T-helper 17 cell (primary cell): ENCODE measurements at regions not wholly inside any gene's neighbourhood (a gene's known extent, or its start where the extent isn't known, plus 50 kb on each side); places are given as distances from the start of the nearest gene placed in this dataset.
"Not testable (repeated sequence)": the region's sequence is repeated elsewhere in the genome, so short reads cannot be mapped to it uniquely, and the experiment has no call there.

ENCODE experiments used
- ATAC-seq: fragments of 150-1000 bp; cut with Tn5 transposase; 2 replicates; pipeline ENCODE4 v1.10.0; 2021; ENCODE audit warnings: mild to moderate bottlenecking, moderate library complexity
- DNase-seq, 3 donors: peaks; one replicate each; pipeline versions ENCODE4 v3.0.0 to v3.0.0-alpha.2; 2020 to 2021
- H3K9me3 ChIP-seq: one replicate; pipeline ENCODE4 v1.7.0; 2013; ENCODE audit warnings: low read length, mild to moderate bottlenecking; ENCODE audit not compliant: control insufficient read depth, poor library complexity, severe bottlenecking
- H3K27ac Mint-ChIP-seq: one replicate; pipeline ENCODE4 v1.8.0; 2022; ENCODE audit warnings: mild to moderate bottlenecking, moderate library complexity, mixed read lengths
- H3K27me3 Mint-ChIP-seq: one replicate; pipeline ENCODE4 v1.8.0; 2022; ENCODE audit warnings: mixed read lengths
- H3K36me3 Mint-ChIP-seq: one replicate; pipeline ENCODE4 v1.8.0; 2022; ENCODE audit warnings: low read depth, mixed read lengths
- H3K4me1 Mint-ChIP-seq: one replicate; pipeline ENCODE4 v1.8.0; 2022; ENCODE audit warnings: mild to moderate bottlenecking, mixed read lengths
- H3K4me3 Mint-ChIP-seq: one replicate; pipeline ENCODE4 v1.8.0; 2022; ENCODE audit warnings: mild to moderate bottlenecking, moderate library complexity, mixed read lengths

- no peaks in the 10 kb centered on the region for H3K9me3 ChIP-seq
- no peak for ATAC-seq
- Mint-ChIP-seq H3K27me3 (no peaks in the 10 kb centered on the region), H3K4me3 (no peak overlapping the region), H3K27ac (no peak overlapping the region), H3K4me1 (no peaks in the 10 kb centered on the region), H3K36me3 (no peaks in the 10 kb centered on the region)
- DNase-seq, result no peak
Observed at GRCh38 chr3:4231041-4231440, 72.1 kb upstream of the SETMAR start.

- Mint-ChIP-seq H3K27ac (no peak overlapping the region), H3K27me3 (no peaks in the 10 kb centered on the region), H3K4me3 (no peak overlapping the region), H3K4me1 (no peaks in the 10 kb centered on the region), H3K36me3 (no peaks in the 10 kb centered on the region)
- H3K9me3 ChIP-seq, result no peaks in the 10 kb centered on the region
- no peak for DNase-seq
- no peak for ATAC-seq
Observed at GRCh38 chr3:4232798-4233197, 70.4 kb upstream of the SETMAR start.

- Mint-ChIP-seq H3K4me1 (no peaks in the 10 kb centered on the region), H3K27me3 (no peaks in the 10 kb centered on the region), H3K27ac (no peak overlapping the region), H3K36me3 (no peaks in the 10 kb centered on the region), H3K4me3 (no peak overlapping the region)
- no peaks in the 10 kb centered on the region for H3K9me3 ChIP-seq
- ATAC-seq (no peak), DNase-seq (no peak)
Observed at GRCh38 chr3:4233488-4233887, 69.7 kb upstream of the SETMAR start.

DNA sequence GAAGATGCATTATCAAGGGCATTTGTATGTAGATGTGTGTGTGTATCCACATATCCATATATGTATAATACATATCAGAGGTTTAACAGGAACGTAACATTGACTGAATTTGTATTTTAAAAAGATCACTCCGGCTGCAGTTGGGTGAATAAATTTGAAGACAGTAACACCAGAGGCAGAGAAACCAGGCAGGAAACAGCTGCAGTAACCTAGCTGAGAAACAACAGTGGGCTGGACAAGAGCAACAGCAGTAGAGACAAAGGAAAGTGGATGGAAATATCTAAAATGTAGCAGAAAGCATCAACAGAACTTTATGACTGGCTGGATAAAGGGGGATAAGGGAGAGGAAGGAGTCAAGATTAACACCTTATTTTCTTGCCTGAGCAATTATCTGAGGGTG lies 68.3 kb upstream of the SETMAR start:
- H3K4me3 Mint-ChIP-seq, result no peak overlapping the region
- no peaks in the 10 kb centered on the region for H3K9me3 ChIP-seq
- H3K4me1 Mint-ChIP-seq, result no peaks in the 10 kb centered on the region
- H3K27me3 Mint-ChIP-seq, result no peaks in the 10 kb centered on the region
- H3K27ac Mint-ChIP-seq, result no peak overlapping the region
- ATAC-seq (no peak), DNase-seq (no peak)
- H3K36me3 Mint-ChIP-seq, result no peaks in the 10 kb centered on the region

DNA sequence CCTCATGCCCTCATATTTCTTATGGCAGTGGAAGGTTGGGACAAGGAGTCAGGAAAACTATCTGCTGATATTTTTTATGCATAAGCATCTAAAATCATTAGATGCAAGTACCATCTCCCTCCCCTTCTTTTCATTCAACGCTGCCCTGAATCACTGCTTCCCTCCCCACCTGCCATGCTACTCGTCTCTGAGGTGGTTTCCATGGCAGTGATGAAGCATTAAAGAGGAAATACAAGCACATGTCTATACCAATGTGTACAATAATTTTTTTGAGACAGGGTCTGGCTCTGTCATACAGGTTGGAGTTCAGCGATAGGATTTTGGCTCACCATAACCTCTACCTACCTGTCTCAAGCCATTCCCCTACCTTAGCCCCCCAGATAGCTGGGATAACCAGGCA lies 67.5 kb upstream of the SETMAR start:
- Mint-ChIP-seq H3K27ac (no peak overlapping the region), H3K27me3 (no peaks in the 10 kb centered on the region), H3K36me3 (no peaks in the 10 kb centered on the region), H3K4me1 (no peaks in the 10 kb centered on the region), H3K4me3 (no peak overlapping the region)
- DNase-seq, result no peak
- H3K9me3 ChIP-seq, result no peaks in the 10 kb centered on the region
- ATAC-seq, result no peak

DNA sequence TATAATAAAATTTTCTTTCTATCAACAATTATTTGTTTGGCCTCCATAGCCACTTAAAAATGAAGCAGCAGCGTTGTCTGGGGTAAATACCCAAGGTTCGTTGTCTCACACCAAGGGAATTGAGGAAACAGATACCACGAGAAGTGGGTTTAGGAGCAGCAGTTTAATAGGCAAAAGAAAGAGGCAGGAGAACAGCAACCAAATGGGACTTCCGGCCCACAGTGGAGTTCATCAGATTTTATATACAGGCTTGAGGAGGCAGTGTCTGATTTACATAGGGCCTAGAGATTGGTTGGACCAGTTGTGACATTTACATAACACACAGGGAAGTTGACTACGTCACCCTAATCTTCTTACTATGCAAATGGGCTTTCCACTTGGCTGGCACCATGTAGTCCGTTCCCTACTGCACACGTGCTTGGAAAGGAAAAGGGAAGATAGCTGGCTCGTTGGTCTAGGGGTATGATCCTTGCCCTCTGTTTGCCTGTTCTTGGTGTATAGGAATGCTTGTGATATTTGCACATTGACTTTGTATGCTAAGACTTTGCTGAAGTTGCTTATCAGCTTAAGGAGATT lies 61.5 kb upstream of the SETMAR start:
- Mint-ChIP-seq H3K27ac (no peak overlapping the region), H3K4me3 (no peak overlapping the region), H3K4me1 (no peaks in the 10 kb centered on the region), H3K36me3 (no peaks in the 10 kb centered on the region), H3K27me3 (no peaks in the 10 kb centered on the region)
- DNase-seq (no peak), ATAC-seq (no peak)
- no peaks in the 10 kb centered on the region for H3K9me3 ChIP-seq

GRCh38 chr3:4245671-4246070 lies 57.5 kb upstream of the SETMAR start:
- Mint-ChIP-seq H3K4me1 (no peaks in the 10 kb centered on the region), H3K4me3 (no peak overlapping the region), H3K36me3 (no peaks in the 10 kb centered on the region), H3K27me3 (no peaks in the 10 kb centered on the region), H3K27ac (no peak overlapping the region)
- no peak for ATAC-seq
- no peak for DNase-seq
- no peaks in the 10 kb centered on the region for H3K9me3 ChIP-seq

GRCh38 chr3:4247391-4247790 lies 55.8 kb upstream of the SETMAR start:
- Mint-ChIP-seq H3K27ac (no peak overlapping the region), H3K4me3 (no peak overlapping the region), H3K36me3 (no peaks in the 10 kb centered on the region), H3K4me1 (no peaks in the 10 kb centered on the region), H3K27me3 (no peaks in the 10 kb centered on the region)
- DNase-seq, result no peak
- ATAC-seq, result no peak
- no peaks in the 10 kb centered on the region for H3K9me3 ChIP-seq

- Mint-ChIP-seq H3K4me3 (no peak overlapping the region), H3K27me3 (no peaks in the 10 kb centered on the region), H3K36me3 (no peaks in the 10 kb centered on the region), H3K4me1 (no peaks in the 10 kb centered on the region), H3K27ac (no peak overlapping the region)
- DNase-seq (no peak), ATAC-seq (no peak)
- no peaks in the 10 kb centered on the region for H3K9me3 ChIP-seq
Observed at GRCh38 chr3:4250064-4250463, 53.1 kb upstream of the SETMAR start.

DNA sequence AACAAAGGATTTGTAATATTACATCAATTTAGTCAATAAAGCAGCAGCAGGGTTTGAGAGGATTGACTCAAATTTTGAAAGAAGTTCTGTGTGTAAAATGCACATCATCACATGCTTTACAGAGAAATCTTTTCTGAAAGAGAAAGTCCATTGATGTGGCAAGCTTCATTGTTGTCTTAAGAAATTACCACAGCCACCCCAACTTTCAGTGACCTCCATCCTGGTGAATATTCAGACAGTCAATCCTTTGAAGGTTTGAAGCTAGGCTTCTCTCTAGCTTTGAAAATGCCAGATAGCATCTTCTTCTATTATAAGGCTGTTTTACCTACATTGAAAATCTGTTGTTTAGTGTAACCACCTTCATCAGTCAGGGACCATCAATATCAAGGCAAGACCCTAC lies 51.8 kb upstream of the SETMAR start:
- Mint-ChIP-seq H3K4me1 (no peaks in the 10 kb centered on the region), H3K36me3 (no peaks in the 10 kb centered on the region), H3K4me3 (no peak overlapping the region), H3K27me3 (no peaks in the 10 kb centered on the region), H3K27ac (no peak overlapping the region)
- ATAC-seq, result no peak
- no peaks in the 10 kb centered on the region for H3K9me3 ChIP-seq
- no peak for DNase-seq

- ATAC-seq, H3K36me3 Mint-ChIP-seq, H3K4me3 Mint-ChIP-seq, DNase-seq, H3K27ac Mint-ChIP-seq, H3K4me1 Mint-ChIP-seq, H3K27me3 Mint-ChIP-seq, H3K9me3 ChIP-seq: not testable (repeated sequence)
Observed at GRCh38 chr3:4253072-4253832, 49.9 kb upstream of the SETMAR start.
